Neural cell (in vitro differentiated cells): ENCODE measurements at regions not wholly inside any gene's neighbourhood (a gene's known extent, or its start where the extent isn't known, plus 50 kb on each side); places are given as distances from the start of the nearest gene placed in this dataset.

ENCODE experiments used
- H2AFZ ChIP-seq: fragments of 200-600, 300-800 bp; sonication (generic), shearing (Covaris generic); 2 replicates; pipeline ENCODE4 v1.6.0; 2014; ENCODE audit warnings: low read depth, mild to moderate bottlenecking, antibody characterized with exemption, low read length, moderate library complexity
- H3F3A ChIP-seq: fragments of 200-600 bp; shearing (Covaris generic); 2 replicates; pipeline ENCODE4 v1.6.1; 2016; ENCODE audit warnings: mild to moderate bottlenecking, moderate library complexity, mixed read lengths, antibody characterized with exemption, low read length; ENCODE audit not compliant: insufficient read depth, poor library complexity, severe bottlenecking
- H3K27ac ChIP-seq: fragments of 200-600, 300-800 bp; sonication (generic), shearing (Covaris generic); 2 replicates; pipeline ENCODE4 v1.5.1; 2014; ENCODE audit warnings: mild to moderate bottlenecking, low read length, moderate library complexity
- H3K27me3 ChIP-seq: fragments of 300-800, 200-600 bp; sonication (generic), shearing (Covaris generic); 2 replicates; pipeline ENCODE4 v1.6.0; 2014; ENCODE audit warnings: mild to moderate bottlenecking, low read depth, low read length, moderate library complexity; ENCODE audit not compliant: insufficient read depth
- H3K36me3 ChIP-seq: fragments of 300-800, 200-600 bp; sonication (generic), shearing (Covaris generic); 2 replicates; pipeline ENCODE4 v1.5.1; 2014; ENCODE audit warnings: mild to moderate bottlenecking, antibody characterized with exemption, low read length, moderate library complexity; ENCODE audit not compliant: insufficient read depth
- H3K4me2 ChIP-seq: fragments of 300-800, 200-600 bp; sonication (generic), shearing (Covaris generic); 2 replicates; pipeline ENCODE4 v1.6.0; 2014; ENCODE audit warnings: mild to moderate bottlenecking, low read length
- H3K4me3 ChIP-seq: fragments of 300-800, 200-600 bp; sonication (generic), shearing (Covaris generic); 2 replicates; pipeline ENCODE4 v1.5.1; 2014; ENCODE audit warnings: mild to moderate bottlenecking, low read length, moderate library complexity
- H3K79me2 ChIP-seq: fragments of 200-600 bp; shearing (Covaris generic); replicated peaks from 2 replicates; pipeline ENCODE4 v1.6.0; 2014; ENCODE audit warnings: mild to moderate bottlenecking, low read length, moderate library complexity; ENCODE audit not compliant: insufficient read depth
- H3K9ac ChIP-seq: fragments of 300-800, 200-600 bp; sonication (generic), shearing (Covaris generic); 2 replicates; pipeline ENCODE4 v1.6.1; 2016; ENCODE audit warnings: mild to moderate bottlenecking, low read length, mixed read lengths
- H3K9me2 ChIP-seq: fragments of 200-600 bp; shearing (Covaris generic); 2 replicates; pipeline ENCODE4 v1.6.1; 2016; ENCODE audit warnings: mild to moderate bottlenecking, low read length, mixed read lengths; ENCODE audit not compliant: insufficient read depth
- H3K9me3 ChIP-seq: fragments of 200-600, 300-800 bp; sonication (generic), shearing (Covaris generic); 2 replicates; pipeline ENCODE4 v1.6.1; 2016; ENCODE audit warnings: mild to moderate bottlenecking, mixed run types, low read length, moderate library complexity, mixed read lengths
- H4K20me1 ChIP-seq: fragments of 200-600 bp; shearing (Covaris generic); 2 replicates; pipeline ENCODE4 v1.6.1; 2016; ENCODE audit warnings: mild to moderate bottlenecking, mixed run types; ENCODE audit not compliant: insufficient read depth
- CTCF ChIP-seq: fragments of 450-650 bp; IDR thresholded peaks from 2 replicates; pipeline ENCODE4 v1.5.1; 2014; ENCODE audit warnings: antibody characterized with exemption, mild to moderate bottlenecking, moderate library complexity; ENCODE audit not compliant: poor library complexity, severe bottlenecking
- EP300 ChIP-seq: fragments of 450-650 bp; conservative IDR thresholded peaks from 2 replicates; pipeline ENCODE4 v1.6.1; 2014; ENCODE audit warnings: antibody characterized with exemption, mild to moderate bottlenecking, moderate library complexity; ENCODE audit not compliant: poor library complexity, severe bottlenecking
- EZH2 ChIP-seq: fragments of 200-600, 300-800 bp; shearing (Covaris generic), sonication (generic); IDR thresholded peaks from 2 replicates; pipeline ENCODE4 v1.6.1; 2014; ENCODE audit warnings: antibody characterized with exemption, low read length, borderline replicate concordance, mild to moderate bottlenecking; ENCODE audit not compliant: insufficient read depth, poor library complexity, severe bottlenecking
- MXI1 ChIP-seq: fragments of 450-650 bp; conservative IDR thresholded peaks from 2 replicates; pipeline ENCODE4 v1.6.1; 2014; ENCODE audit warnings: antibody characterized with exemption, mild to moderate bottlenecking; ENCODE audit not compliant: poor library complexity, severe bottlenecking
- POLR2AphosphoS5 ChIP-seq: IDR thresholded peaks from 2 replicates; pipeline ENCODE4 v1.6.1; 2012
- RAD21 ChIP-seq: fragments of 450-650 bp; conservative IDR thresholded peaks from 2 replicates; pipeline ENCODE4 v1.6.1; 2014; ENCODE audit warnings: antibody characterized with exemption, mild to moderate bottlenecking, moderate library complexity
- REST ChIP-seq: IDR thresholded peaks from 2 replicates; pipeline ENCODE4 v1.6.1; 2012; ENCODE audit warnings: borderline replicate concordance
- SMC3 ChIP-seq: fragments of 450-650 bp; conservative IDR thresholded peaks from 2 replicates; pipeline ENCODE4 v1.6.1; 2014; ENCODE audit warnings: antibody characterized with exemption, mild to moderate bottlenecking, moderate library complexity; ENCODE audit not compliant: poor library complexity
- TAF1 ChIP-seq: IDR thresholded peaks from 2 replicates; pipeline ENCODE4 v1.6.1; 2012; ENCODE audit warnings: low read depth

GRCh38 chr7:131691454-131692130, 135.2 kb upstream of the PODXL start:
- no peaks in the 10 kb centered on the region for H3K27me3 ChIP-seq
- no peak overlapping the region for H3K4me3 ChIP-seq

GRCh38 chr7:131690441-131690840, 134.0 kb upstream of the PODXL start:
- H4K20me1 ChIP-seq = no peaks in the 10 kb centered on the region
- no peaks in the 10 kb centered on the region for H3K9me3 ChIP-seq
- no peaks in the 10 kb centered on the region for H3K9me2 ChIP-seq
- no peaks in the 10 kb centered on the region for H3K36me3 ChIP-seq
- H3K79me2 ChIP-seq = no peaks in the 10 kb centered on the region
- no peak overlapping the region for H2AFZ ChIP-seq
- no peaks in the 10 kb centered on the region for H3F3A ChIP-seq
- H3K27ac ChIP-seq = no peak overlapping the region
- no peak overlapping the region for H3K4me3 ChIP-seq
- H3K27me3 ChIP-seq = no peaks in the 10 kb centered on the region
- no peak overlapping the region for H3K4me2 ChIP-seq
- H3K9ac ChIP-seq = no peak overlapping the region
- TF ChIP-seq CTCF (no peak), REST (no peak), SMC3 (no peak), MXI1 (no peak), POLR2AphosphoS5 (no peak), EP300 (no peak)

More at GRCh38 chr7:131691454-131692130, 135.2 kb upstream of the PODXL start:
- no peak overlapping the region for H3K4me2 ChIP-seq
- H3K9ac ChIP-seq = no peak overlapping the region
- H3K79me2 ChIP-seq = no peaks in the 10 kb centered on the region
- H3K36me3 ChIP-seq = no peaks in the 10 kb centered on the region
- no peak for TF ChIP-seq POLR2AphosphoS5
- TF ChIP-seq MXI1 = no peak
- no peak for TF ChIP-seq CTCF
- no peak for TF ChIP-seq SMC3
- TF ChIP-seq EP300 = no peak
- no peak for TF ChIP-seq EZH2
- no peak for TF ChIP-seq REST
- no peak for TF ChIP-seq RAD21
- no peak for TF ChIP-seq TAF1
- H3K9me3 ChIP-seq = no peaks in the 10 kb centered on the region
- no peaks in the 10 kb centered on the region for H3F3A ChIP-seq
- H3K27ac ChIP-seq = no peak overlapping the region
- no peaks in the 10 kb centered on the region for H3K9me2 ChIP-seq
- H4K20me1 ChIP-seq = no peaks in the 10 kb centered on the region
- no peak overlapping the region for H2AFZ ChIP-seq
